Hypothalamus (tissue), 51 donors: ENCODE measurements at regions not wholly inside any gene's neighbourhood (a gene's known extent, or its start where the extent isn't known, plus 50 kb on each side); places are given as distances from the start of the nearest gene placed in this dataset.

Experiments used
- DNase-seq, 51 donors: peaks; one replicate each; lab custom pipeline; 2025; lab: John Stamatoyannopoulos, UW

DNA sequence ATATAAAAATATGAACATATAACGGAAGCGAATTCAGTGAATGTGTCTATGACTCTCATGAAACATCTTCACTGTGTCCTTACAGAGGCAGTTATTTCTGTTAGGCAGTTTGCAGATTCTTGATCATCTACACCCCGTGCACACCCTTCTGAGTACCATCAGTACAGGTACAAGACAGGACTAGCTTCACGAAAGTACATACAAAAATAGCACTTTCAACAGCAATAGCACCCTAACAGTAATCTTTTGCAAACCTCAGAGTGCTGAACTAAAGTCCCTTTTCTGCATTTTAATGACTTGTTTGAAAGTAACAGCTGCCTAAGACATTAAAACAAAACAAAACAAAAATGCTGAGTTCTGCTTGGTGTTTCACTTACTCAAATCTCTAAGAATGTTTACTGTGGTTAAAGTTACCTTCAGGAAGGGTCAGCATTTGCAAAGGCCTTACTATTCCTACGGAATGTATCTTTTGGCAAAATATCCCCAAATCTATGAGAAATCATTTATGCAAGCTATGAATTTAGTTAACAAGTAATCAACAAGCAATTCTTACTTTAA, 104.1 kb downstream of the CNTN3 start:
- DNase-seq, result no peak

DNA sequence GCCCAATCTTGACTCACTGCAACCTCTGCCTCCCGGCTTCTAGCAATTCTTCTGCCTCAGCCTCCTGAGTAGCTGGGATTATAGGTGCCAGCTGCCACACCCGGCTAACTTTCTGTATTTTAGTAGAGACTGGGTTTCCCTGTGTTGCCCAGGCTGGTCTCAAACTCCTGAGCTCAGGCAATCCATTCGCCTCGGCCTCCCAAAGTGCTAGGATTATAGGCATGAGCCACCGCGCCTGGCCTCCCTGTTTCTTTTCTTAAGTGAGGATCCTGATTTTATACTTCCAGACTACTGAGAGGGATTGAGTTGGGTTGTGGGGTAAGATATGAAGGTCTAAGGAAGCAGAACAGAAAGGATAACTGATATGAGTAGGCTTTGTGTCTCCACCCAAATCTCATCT, 106.8 kb downstream of the CNTN3 start:
- DNase-seq, result no peak

DNA sequence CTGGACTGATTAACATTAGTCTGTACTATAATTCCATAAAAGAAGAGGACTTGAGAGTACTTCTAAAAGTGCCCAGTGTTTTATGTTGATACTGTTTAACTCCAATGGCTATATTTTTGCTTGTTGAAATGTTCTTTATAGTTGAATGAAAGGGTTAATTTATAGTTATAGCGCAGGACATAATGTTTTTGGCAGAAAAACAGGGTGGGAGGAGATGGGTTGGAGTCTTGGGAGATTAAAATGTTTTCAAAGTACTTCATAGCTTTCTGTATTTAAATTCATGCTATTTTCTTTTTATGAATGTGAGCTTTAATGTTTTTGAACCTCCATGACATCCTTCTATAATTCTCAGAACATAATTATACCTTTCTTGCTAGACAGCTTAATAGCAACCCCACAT, 108.2 kb downstream of the CNTN3 start:
- DNase-seq, result no peak

DNA sequence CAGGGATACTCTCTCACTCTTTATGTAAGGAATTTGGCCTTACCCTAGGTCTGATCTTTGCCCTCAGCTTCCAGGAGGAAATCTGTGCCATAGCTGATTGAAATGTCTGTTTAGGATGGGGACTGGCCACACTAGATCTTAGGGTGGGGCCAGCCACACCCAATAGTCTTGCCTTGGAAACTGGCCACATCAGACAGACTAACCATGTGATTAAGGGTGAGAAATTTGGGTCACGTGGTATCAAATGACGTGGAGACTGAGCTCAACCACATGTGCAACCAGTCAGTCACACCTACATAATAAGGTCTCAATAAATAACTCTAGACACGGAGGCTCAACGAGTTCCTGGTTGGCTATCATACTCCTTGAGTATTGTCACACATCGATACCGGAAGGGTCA, 113.5 kb downstream of the CNTN3 start:
- no peak for DNase-seq

DNA sequence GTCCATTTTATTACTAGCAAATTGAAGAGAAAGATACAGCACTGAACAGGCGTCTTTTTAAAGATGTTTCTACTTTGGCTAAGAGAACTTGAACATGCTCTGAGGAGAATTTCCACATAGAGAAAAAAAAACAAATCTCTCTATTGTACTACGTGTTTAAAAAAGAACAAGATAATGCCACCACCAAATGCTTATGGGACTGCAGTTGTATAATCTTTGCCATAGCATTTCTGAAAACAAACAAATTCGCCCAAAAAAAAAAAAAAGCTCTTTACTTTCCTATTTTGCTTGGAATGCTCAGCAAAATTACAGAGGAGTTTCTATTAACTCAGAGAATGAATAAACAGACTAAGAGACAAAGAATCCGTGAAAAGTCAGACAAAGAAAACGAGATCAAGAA, 114.2 kb downstream of the CNTN3 start:
- DNase-seq, result no peak

DNA sequence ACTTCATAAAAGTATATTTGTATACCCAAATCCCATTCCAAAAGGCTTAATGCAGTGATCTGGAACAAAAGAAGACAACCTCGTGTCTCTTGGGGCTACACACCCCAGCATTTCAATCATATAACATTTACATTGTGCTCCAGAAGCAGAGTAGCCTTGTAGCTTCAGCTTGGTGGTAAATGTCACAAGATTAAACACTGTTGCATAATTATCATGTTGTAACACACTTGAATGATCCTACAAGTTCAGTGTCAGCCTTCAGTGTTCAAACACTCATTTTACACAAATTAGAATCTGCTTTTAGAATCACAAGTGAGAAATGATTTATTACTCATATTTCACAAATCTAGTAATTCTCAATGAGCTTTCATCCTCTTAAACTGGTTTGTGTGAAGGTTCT, 122.6 kb downstream of the CNTN3 start:
- DNase-seq, result no peak

DNA sequence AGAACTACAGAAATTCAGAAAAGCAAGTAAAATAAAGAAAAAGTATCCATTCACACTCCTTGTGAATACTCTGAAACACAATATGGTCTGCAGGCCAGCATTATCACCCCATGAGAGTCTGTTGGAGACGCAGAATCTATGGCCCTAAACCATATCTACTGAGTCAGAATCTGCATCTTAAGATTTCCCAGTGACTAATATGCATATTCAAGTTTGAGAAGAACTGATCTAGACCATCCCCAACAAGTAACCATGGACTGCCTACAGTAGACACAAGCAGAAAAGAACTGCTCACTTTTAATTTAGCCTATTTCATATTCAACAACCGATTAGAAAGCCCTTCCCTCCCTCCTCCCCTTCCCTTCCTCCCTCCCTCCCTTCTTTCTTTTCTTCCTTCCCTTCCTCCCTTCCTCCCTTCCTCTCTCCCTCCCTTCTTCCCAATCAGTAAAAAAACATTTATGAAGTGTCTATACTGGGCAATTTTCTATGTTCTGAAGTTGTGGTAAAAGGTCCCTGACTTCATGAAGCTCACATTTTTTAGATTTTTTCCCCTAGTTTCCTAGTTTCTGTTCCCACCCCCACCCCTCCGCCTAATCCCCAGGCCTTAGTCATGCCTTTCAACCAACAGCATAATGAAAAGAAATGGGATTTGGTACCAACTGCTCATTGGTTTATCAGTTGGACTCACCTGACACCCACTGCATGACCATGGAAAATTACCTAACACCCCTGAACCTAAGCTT, 125.2 kb downstream of the CNTN3 start:
- DNase-seq, result no peak

DNA sequence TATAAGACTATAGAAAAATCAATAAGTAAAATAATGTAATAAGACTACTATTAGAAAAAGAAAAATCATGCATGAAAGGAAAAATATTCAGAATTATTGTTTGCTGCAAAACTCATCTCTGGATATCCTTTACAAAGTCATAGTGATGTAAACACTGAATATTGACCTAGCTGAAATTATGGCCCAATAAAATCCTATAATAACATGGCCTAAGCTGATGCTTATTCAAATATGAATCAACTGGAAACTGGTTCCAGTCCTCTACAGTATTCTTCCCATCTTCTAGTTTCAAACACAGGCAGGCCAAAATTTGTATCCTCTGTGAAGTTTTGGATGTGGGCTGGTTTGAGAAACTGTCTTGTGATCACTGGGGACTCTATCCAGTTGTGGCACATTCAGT, 134.5 kb downstream of the CNTN3 start:
- no peak for DNase-seq

DNA sequence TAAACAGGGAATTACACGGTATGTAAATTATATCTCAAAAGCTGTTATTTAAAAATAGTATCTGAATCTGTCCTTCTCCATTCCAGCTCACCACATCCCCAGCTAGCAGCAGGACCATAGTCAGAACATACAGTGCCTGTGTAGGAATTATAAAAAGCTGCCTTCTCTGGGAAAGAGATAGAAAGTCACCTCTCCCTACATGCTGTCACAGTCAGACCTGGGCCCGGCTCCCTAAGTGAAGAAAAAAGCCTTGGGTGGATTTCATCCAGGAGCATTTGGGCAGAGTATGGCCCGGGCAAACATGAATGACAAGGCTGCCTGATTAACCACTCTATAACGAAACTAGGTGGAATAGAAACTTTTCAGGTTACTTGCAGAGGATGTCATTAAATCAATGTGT, 144.1 kb downstream of the CNTN3 start:
- DNase-seq, result no peak

DNA sequence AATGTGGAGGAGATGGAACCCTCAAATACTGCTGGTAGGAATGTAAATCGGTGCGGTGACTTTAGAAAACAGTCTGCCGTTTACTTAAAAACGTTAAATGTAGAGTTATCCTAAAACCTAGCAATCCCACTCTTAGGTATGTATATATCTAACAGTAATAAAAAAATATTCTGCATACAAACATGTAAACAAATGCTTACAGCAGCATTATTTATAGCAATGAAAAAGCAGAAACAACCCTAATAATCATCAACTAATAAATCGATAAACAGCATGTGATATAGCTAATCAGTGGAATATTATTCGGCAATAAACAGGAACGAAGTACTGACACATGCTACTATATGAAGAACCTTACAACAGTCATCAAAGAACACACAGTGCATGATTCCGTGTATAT, 144.7 kb downstream of the CNTN3 start:
- no peak for DNase-seq

DNA sequence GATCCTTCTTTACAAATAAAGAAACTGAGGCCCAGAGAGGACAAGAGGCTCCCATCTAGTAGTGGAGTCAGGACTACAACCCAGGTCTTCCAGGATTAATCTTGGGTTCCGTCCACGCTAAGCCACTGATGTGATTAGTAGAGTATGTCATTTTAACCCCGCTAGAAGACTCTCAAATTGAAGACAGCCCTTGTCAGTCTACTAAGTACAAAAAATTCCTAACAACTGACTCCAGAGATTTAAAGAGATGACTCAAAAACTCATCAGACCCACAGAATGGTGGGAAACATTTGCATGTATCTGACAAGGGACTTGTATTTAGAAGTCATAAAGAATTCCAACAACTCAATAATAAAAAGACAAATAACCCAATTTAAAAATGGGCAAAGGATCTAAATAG, 145.3 kb downstream of the CNTN3 start:
- no peak for DNase-seq

DNA sequence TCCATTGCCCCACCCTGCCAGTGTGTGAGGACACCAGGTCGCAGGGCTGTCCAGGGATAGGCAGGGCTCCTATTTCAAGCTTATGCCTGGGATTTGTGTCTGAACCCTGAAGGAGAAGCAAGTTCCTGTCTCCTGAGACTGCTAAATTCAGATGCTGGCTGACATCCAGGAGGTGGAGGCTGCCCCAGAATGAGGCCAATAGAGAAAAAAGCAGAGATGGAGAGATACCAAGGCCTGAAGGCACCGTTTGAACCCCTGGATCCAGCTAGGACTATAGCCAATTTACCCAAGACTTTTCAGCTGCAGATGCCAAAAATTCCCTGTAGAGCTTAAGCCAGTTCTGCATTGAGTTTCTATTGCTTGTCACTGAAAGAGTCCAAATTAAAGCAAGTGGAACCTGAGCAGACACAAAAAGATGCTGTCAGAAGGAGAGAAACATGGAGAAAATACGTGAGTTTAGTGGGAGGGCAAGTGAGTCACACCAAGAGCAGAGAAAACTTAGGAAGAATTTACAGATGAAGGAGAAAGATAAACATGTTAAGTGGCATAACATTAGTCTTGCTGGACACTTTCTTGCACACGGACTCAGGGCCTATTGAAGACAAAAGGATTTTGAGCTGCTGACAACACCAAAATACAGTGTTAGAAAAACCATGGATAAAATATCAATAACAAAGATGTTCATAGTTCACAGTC, 148.6 kb downstream of the CNTN3 start:
- DNase-seq, result peak in 10 of 51 donors; percentile 1 to 28 (median 9)

DNA sequence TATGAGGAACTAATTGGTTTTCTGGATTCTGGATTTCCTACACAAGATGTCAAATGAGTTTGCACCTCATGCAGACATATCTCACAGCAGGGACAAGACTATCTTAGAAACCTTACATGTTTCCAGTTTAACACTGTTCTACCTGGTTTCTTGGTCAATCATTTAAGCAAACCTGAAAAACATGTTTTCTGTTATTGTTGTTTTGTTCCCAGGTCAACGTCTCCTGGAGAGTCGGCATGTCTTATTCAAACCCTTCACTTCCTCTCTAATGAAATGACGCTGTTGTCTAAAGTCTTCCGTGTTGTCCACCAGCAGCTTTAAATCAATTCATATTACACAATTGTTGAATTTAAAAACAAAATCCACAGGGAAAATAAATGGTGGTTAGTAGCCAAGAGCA, 150.9 kb downstream of the CNTN3 start:
- no peak for DNase-seq

DNA sequence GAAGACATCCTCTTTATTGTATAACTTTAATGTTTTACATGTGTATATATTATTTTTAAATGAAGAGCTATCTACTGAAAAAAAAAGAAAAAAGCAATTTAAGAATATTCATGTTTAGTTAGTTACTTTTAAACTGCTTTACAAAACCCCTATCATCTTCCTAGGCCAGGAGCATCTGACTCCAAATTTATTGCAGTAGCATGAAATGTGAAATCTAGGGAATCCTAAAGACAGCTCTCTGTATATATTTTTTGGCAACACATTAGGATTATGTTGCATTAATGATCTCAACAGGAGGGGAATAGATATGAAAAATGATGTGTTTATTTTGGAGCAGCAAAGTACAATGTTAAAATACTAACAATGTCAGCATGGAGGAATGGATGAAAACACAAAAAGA, 158.3 kb downstream of the CNTN3 start:
- DNase-seq, result no peak

DNA sequence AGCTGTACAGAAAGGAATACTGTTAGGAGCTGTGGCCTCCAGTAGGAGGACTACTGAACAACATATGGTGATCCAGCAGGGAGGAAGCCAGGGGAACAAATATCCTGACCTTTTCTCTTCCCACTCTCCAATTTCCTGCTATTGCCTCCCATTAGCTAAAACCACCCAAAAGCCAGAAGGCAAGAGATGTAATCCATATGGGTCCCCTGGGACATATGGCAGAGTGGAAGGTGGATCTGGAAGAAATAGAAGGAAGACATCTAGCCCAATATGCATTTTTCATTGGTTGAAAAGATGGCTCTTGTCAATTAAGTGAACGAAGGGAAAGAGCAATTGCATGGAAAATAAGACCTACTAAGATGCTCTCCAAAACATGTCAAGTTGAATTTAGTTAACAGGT, 167.2 kb downstream of the CNTN3 start:
- DNase-seq, result no peak

DNA sequence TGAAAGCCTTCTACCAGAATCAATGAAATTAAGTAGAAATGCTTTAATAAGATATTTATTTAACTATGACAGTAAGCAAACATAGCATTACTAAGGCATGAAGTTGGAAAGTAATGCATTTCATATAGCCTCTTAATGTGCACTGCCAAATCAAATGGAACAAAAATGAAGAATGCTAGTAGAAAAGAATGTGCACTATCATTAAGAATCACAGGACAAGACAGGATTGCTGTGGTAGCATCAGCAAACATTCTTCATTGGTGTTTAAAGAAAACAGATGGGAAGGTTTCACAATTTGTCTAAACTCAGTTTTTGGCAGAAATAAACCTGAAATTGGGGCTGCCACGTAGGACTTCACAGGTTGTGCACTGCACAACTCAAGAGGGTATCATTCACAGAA, 168.9 kb downstream of the CNTN3 start:
- DNase-seq, result no peak

DNA sequence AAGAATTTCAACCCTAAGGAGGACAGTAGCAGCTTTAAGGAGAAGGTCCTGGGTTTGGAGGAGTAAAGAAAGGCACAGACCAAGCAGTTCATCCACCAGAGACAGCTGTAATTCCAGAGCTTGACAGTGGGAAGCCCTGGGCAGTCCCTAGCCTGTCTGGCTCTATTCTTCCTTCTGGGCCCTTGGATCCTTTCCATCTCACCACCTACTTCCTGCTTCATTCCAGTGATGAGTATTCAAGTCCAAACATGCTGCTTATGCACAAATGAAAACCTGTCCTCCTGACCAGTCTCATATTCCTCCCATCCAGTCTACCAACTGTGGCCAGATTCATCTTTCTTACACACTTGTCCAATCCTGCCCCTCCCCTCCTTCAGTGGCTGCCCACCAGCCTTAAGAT, 171.4 kb downstream of the CNTN3 start:
- no peak for DNase-seq

DNA sequence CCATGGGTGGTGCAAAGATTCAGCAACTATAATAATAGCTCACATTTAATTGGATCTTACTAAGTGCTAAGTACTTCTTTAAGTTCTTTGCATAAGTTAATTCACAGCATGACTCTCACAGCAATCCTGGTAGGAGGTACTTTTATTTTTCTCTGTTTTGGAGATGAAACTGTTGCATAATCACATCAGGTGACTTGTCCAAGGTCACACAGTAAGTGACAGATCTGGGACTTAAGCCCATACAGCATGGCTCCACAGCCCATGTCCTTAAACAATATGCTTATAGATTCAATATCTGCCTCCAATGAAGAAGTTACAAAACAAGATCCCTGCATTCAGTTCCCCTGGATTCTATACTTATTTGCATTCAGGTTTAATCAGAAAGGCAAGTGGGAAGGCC, 171.8 kb downstream of the CNTN3 start:
- DNase-seq, result no peak

DNA sequence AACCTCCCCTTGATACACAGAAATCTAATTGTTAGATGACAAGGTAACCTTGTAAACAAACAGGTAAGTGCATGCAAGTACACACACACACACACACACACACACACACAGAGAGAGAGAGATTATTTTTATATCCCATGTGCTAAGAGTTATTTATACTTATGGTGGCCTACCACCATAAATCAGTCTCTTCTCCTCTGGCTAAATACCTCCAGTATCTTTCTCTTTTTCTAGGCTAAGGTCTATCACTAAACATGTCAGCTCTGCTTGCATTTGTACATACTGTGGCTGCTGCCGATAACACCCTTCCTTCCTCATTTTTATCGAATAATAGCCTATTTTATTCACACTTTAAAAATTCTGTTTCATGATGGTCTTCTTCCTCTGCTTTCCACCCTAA, 172.4 kb downstream of the CNTN3 start:
- DNase-seq, result no peak

DNA sequence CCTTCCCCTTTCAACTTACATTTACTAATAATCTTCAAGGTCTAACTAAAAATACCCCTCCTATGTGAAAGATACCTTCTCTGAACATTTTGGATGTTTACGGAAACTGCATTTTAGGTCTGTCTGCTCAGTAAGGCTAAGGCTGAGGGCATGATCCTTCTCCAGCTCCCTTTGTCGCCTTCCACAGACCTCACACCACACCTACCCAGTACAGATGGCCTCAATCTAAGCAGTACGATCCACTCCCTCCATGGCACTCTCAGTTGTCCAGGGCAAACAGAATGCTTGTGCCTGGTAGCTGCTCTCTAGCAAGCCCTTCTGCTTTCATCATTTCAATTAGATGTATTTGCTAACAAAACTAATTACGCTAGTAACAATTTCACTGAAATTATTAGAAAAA, 178.3 kb downstream of the CNTN3 start:
- DNase-seq, result no peak

DNA sequence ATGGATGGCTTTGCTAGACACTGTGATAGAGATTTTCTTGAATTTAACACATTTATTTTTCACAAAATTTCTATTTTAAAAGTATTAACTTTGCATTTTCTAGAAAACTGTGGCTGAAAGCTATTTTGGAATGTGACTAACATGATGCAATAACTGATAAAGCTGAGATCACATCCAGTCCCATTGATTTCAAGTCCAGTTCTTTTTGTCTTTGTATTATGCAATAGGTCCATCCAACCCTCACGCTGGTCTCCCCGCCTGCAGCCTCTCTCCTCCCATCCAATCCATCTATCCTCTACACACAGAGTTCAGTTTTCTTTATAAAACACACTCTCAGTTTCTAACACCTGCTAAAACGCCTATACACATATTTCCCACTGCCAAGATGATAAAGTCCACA, 178.8 kb downstream of the CNTN3 start:
- DNase-seq, result no peak

DNA sequence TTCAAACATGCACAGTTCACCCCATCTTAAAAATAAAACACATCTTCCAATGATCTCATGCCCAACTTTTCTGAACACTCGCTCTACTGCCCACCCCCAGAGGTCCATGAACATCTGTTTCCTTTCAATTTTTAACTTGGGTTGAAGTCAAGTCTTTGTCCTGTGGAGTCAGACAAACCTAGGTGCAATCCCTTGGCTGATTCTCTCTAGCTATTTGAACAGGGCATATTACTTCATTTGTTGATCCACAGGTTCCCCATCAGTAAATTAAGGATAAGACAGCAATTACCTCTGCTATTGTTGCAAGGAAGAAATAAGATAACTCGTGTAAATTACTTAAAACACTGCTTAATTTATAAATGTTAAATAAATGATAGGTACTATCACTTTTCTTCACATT, 180.1 kb downstream of the CNTN3 start:
- no peak for DNase-seq
